HL-60 (cell line): ENCODE measurements at regions not wholly inside any gene's neighbourhood (a gene's known extent, or its start where the extent isn't known, plus 50 kb on each side); places are given as distances from the start of the nearest gene placed in this dataset.

Experiments used
- DNase-seq, 2 experiments: peaks; one replicate each; pipeline ENCODE4 v3.0.0-alpha.2; 2010 to 2020; ENCODE audit warnings: low read depth in 1 of 2, low spot score in 1 of 2
- H3K27ac ChIP-seq: fragments of 250-450 bp; sonication (Bioruptor Pico); replicated peaks from 2 replicates; pipeline ENCODE4 v1.5.1; 2020; ENCODE audit warnings: mild to moderate bottlenecking, moderate library complexity
- H3K27me3 ChIP-seq: fragments of 250-450 bp; sonication (Bioruptor Pico); 2 replicates; pipeline ENCODE4 v1.5.1; 2021; ENCODE audit warnings: mild to moderate bottlenecking, moderate library complexity; ENCODE audit not compliant: insufficient read depth, poor library complexity, severe bottlenecking
- H3K4me3 ChIP-seq: replicated peaks from 2 replicates; pipeline ENCODE4 v1.5.1; 2011; ENCODE audit warnings: mild to moderate bottlenecking, control low read depth, low read length; ENCODE audit not compliant: insufficient read depth
- GABPA ChIP-seq: IDR thresholded peaks from 2 replicates; pipeline ENCODE4 v1.6.1; 2012; ENCODE audit warnings: low read depth
- POLR2AphosphoS5 ChIP-seq: IDR thresholded peaks from 2 replicates; pipeline ENCODE4 v1.6.1; 2012; ENCODE audit warnings: low read depth
- SPI1 ChIP-seq: IDR thresholded peaks from 2 replicates; pipeline ENCODE4 v1.6.1; 2012; ENCODE audit warnings: low read depth, mild to moderate bottlenecking, borderline replicate concordance
- TF ChIP-seq, protein P1 (sequence below): IDR thresholded peaks from 2 replicates; pipeline ENCODE4 v1.6.1; 2012; ENCODE audit warnings: low read depth; ENCODE audit not compliant: insufficient replicate concordance
- TF ChIP-seq, protein P2 (sequence below): IDR thresholded peaks from one replicate; pipeline ENCODE4 v1.5.1; 2011; ENCODE audit warnings: low read length, control low read depth, inconsistent platforms; ENCODE audit not compliant: insufficient read depth

DNA sequence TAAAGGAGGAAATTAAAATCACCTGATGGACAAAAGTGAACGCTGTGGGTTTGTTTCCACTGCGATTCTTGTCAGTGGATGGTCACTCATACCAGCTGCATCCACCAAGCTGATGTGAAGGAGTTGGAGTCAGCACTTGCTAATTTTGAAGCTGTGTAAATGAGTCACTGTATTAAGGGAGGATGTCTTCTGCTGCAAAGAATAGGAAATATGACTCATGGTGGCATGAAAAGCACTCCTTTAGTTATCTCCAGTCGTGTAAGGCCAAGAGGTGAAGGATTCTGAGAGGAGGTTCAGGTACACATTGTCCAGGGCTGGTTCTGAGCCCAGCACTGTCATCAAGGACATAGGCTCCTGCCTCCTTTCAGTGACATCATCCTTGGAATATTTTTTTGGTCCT is 71.7 kb upstream of the SKOR2 start:
- TF ChIP-seq, protein P1, sequence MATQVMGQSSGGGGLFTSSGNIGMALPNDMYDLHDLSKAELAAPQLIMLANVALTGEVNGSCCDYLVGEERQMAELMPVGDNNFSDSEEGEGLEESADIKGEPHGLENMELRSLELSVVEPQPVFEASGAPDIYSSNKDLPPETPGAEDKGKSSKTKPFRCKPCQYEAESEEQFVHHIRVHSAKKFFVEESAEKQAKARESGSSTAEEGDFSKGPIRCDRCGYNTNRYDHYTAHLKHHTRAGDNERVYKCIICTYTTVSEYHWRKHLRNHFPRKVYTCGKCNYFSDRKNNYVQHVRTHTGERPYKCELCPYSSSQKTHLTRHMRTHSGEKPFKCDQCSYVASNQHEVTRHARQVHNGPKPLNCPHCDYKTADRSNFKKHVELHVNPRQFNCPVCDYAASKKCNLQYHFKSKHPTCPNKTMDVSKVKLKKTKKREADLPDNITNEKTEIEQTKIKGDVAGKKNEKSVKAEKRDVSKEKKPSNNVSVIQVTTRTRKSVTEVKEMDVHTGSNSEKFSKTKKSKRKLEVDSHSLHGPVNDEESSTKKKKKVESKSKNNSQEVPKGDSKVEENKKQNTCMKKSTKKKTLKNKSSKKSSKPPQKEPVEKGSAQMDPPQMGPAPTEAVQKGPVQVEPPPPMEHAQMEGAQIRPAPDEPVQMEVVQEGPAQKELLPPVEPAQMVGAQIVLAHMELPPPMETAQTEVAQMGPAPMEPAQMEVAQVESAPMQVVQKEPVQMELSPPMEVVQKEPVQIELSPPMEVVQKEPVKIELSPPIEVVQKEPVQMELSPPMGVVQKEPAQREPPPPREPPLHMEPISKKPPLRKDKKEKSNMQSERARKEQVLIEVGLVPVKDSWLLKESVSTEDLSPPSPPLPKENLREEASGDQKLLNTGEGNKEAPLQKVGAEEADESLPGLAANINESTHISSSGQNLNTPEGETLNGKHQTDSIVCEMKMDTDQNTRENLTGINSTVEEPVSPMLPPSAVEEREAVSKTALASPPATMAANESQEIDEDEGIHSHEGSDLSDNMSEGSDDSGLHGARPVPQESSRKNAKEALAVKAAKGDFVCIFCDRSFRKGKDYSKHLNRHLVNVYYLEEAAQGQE, result no peak
- TF ChIP-seq SPI1, result no peak
- TF ChIP-seq, protein P2, sequence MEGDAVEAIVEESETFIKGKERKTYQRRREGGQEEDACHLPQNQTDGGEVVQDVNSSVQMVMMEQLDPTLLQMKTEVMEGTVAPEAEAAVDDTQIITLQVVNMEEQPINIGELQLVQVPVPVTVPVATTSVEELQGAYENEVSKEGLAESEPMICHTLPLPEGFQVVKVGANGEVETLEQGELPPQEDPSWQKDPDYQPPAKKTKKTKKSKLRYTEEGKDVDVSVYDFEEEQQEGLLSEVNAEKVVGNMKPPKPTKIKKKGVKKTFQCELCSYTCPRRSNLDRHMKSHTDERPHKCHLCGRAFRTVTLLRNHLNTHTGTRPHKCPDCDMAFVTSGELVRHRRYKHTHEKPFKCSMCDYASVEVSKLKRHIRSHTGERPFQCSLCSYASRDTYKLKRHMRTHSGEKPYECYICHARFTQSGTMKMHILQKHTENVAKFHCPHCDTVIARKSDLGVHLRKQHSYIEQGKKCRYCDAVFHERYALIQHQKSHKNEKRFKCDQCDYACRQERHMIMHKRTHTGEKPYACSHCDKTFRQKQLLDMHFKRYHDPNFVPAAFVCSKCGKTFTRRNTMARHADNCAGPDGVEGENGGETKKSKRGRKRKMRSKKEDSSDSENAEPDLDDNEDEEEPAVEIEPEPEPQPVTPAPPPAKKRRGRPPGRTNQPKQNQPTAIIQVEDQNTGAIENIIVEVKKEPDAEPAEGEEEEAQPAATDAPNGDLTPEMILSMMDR, result no peak
- no peak for TF ChIP-seq GABPA
- no peak for TF ChIP-seq POLR2AphosphoS5
- Histone ChIP-seq H3K4me3 (no peak overlapping the region), H3K27me3 (no peaks in the 10 kb centered on the region), H3K27ac (no peak overlapping the region)
- DNase-seq, result no peak

DNA sequence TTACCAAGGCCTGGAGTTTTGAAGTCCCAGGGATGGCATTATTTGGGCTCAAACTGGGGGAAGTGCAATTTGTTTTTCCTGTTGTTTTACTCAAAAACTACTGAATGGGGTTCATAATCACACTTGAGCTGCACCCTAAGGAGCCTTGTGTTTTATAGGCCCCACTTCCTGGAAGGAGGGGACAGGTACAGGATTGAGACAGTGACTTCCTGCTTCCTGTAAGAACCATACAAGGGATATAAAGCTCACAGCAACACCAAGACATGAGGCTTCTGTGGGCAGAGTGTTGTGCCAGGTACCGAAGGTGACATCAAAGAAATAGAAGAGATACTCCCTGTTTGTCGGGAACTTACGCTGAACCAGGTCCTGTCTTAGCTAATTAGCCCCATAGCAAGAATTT is 70.4 kb upstream of the SKOR2 start:
- DNase-seq, result no peak
- H3K4me3 ChIP-seq, result no peak overlapping the region
- peaks cover 3% of the 10 kb centered on the region for H3K27me3 ChIP-seq
- TF ChIP-seq GABPA (no peak), POLR2AphosphoS5 (no peak), SPI1 (no peak)
- TF ChIP-seq, protein P1, result no peak
- TF ChIP-seq, protein P2, result no peak
- H3K27ac ChIP-seq, result no peak overlapping the region

DNA sequence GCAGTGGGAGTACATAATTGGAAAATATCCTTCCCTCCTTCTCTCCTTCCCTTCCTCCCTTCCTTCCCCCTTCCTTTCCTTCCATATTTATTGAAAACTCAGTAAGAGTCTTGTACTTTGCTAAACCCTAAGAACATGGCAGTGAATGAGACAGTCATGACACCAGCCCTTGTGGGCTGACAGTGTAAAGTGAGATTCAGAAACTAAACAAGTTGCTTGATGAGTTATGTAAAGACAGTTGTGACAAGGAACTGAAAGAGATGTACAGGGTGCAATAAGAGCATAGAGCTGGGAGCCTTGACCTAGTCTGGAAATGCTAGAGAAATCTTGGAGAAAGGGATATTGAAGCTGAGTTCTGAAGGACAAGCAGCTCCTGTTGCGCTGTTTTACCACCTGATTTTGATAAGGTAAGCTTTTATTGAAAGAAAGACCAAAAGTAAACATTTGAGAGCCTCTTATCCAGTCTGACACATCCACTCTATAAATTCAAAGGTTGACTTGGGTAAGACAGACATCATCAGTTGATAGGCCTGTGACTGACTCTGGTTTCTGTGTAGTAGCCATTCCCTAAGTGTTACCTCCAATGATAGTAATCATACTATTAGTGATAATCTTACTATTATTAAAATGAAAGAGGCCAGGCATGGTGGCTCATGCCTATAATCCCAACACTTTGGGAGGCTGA is 66.5 kb upstream of the SKOR2 start:
- no peak overlapping the region for H3K4me3 ChIP-seq
- TF ChIP-seq, protein P2, result no peak
- TF ChIP-seq SPI1 (no peak), POLR2AphosphoS5 (no peak), GABPA (no peak)
- TF ChIP-seq, protein P1, result no peak
- H3K27me3 ChIP-seq, result peaks cover 5% of the 10 kb centered on the region
- DNase-seq, result no peak
- H3K27ac ChIP-seq, result no peak overlapping the region
